ENCODE measurements at regions not wholly inside any gene's neighbourhood (a gene's known extent, or its start where the extent isn't known, plus 50 kb on each side); places are given as distances from the start of the nearest gene placed in this dataset.

DNA sequence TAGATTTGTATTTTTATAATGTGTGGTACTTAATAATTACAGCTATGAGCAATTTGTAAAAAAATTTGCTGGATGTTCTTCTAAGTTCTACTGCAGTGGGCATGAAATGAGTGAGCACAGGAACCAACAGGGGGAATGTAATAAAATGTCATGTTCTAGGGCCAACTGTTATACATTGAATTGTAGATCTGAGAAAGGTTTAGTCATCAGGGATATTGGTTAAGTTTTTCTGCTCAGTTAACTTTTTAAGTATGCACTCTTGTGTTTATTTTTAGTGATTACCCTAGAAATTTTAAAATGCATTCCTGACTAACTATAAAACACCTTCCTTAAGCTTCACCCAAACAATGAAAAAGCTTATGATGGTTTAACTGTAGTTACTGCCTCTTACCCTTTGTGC, 101.8 kb downstream of the CAND1 start:
- no peak for DNase-seq (ENCODE audit: low read depth)

DNA sequence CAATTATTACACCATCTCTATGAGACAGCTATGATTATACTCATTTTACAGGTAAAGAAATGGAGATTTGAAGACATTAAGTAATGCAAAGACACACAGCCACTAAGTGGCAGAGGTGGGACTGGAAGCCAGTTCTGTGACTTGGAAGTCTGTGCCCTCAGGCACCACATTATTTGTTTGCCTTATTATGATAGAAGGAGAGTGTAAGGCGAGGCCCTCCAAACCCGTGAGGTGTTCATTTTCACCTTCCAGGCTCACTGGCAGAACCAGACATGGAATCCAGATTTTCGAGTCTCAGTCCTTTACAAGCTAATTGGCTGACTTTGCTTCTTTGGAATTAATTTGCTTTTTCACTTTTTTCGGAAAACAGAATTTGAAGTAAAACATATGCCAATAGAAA, 107.9 kb downstream of the CAND1 start:
- DNase-seq (ENCODE audit: low read depth): no peak

DNA sequence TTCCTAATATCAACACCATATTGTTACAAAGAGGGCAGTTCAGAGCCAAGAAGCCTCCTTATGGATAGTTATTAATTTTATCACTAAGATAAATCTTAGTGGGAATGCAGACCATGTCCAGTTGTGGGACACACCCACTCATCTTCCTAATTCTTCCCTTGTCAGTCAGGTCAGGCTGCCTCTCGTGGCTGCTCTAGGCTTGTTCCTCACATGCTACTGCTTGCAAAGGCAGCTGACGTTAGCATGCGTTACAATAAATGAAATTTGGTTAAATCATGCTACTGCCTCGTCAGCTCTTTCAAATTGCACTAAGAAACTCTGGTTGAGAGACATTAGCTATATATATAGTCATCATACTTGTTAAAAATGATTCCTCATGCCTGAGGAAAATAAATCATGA, 108.4 kb downstream of the CAND1 start:
- DNase-seq (ENCODE audit: low read depth): no peak

DNA sequence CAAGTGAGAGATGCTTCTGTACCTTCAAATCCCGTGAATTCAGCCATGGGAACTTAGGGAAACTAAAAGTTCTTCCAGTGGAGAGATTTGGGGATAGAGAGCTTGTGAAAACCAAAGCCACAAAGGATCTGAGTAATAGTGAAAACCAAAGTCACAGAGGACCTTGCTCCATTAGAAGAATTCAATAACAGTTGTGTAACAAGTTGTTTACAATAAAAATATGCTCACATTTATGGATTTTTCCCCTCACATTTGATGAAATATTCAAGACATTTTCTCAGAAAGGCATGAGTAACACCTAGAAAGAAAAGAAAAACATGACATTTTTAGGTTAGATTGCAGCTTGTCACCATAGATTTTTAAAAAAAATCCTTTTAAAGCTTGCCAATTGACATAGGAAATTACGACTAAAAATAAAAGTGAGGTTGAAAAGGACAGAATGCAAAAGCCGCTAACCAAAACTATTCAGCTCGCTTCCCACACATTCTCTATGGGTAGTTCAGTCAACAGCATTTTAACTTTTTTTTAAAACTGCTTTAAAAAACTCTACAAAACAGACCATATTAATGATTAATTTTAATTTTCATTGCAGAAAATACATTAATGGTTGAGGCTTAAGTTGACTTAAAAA, 113.2 kb downstream of the CAND1 start:
- DNase-seq (ENCODE audit: low read depth): no peak

DNA sequence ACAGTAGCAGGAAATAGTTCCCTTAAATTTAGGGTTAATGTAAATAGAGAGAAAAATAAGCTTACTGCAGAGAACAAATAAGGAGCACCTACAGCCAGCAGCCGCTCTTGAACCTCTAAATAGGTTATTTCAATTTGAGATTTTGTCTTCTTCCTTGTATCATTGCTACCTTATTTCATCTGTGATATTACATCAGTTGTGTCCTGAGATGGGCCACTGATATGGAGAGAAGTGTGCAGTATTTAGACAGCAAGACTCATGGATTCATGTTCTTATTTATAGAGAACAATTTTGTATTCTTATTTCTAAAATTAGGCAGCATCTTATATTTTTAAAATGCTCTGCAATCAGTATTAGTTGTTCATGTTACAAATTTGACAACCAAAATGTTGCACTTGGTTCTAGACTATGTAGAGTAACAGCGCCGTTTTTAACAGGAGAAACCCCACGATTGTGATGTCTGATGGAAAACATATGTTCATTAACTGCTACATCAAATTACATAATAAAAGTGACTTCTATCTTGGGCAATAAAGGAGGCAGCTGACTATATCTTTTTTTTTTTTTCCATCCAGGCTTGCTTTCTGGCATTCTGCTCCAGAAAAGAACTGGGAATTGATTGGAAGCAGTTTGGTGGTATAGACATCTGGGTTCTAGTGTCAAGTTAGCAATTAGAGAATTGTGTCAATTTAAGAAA, 117.9 kb downstream of the CAND1 start:
- no peak for DNase-seq (ENCODE audit: low read depth)

DNA sequence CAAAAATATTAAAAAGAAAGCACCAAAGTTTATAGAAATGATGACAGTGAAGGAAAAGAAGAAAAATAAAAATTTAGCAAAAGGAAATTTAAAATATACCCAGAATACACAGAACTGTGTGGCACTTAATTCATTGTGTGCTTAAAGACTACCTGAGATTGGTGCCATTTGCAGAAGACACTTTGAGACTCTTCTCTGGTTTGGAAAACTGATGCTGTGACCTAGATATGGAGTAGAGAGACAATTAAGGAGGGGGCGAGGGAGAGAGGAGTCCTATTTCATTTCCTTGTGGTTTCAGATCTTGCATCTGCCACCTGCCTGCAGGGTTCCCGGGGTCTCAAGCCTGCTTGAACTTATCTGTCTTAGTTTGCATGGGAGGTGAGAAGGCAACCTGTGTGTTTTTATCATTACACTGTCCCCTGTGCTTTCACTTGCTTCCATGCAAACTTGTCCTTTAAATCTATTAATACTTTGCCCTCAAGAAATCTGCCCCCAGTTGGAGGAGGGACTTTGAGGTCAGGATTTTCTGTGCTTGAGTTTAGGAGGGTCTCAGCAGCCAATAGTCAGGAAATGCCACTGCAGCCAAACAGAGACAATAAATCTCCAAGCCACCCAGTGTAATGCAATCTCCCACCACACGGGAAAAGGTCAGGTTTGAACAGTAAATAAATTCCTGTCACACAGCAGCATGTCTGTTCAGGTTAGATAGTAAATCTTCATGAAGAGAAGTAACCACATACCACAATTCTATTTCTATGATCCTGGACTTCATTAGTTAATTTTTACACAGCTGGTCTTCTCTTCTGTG, 119.4 kb downstream of the CAND1 start:
- DNase-seq (ENCODE audit: low read depth): no peak

DNA sequence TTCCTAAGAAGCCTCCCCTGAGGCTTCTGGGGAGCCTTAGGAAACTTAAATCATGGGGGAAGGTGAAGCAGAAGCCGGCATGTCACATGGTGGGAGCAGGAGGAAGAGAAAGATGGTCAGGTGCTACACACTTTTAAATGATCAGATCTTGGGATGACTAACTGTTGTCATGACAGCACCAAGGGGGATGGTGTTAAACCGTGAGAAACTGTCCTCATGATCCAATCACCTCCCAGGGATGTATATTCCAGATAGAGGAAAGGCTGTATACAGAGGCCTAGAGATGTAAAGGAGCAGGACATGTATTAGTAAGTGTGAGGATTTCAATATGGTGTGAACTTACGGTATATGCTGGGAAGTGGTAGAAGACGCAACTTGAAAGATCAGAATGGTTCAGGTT, 121.1 kb downstream of the CAND1 start:
- no peak for DNase-seq (ENCODE audit: low read depth)

DNA sequence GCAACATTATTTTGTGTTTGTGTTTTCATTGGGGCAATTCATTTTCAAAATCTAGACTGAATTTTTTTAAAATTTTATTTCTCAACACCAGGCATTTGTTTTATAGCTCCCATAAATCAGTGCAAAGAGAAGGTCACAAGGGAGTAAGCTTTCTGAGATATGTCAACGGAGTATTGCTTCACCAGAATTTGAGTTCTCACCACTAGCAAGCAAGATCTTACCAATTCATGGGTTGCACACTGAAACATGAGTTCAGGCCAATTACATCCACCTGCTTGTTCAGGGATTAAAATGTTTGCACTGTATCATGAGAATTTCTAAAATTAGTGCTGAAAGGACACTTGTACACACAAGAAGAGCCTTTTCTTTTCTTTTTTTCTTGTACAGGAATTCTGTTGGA, 121.9 kb downstream of the CAND1 start:
- no peak for DNase-seq (ENCODE audit: low read depth)

DNA sequence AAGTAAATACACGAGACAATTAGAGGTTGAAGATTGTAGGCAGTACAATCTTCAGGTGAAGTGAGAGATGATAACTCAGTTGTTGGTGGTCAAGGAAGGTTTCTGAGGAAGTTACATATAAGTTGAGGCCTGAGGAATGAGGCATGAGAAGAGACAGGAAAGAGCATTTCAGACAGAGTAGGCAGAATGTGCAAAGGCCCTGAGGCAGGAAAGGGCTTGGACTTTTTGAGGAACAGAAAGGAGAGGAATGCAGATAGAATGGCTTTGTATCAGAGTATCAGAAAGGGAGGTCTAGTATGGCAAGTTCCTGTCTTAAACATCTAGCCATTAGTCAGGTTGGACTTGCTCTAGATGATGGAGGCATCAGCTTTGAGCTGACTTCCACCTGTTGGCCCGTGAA, 122.5 kb downstream of the CAND1 start:
- DNase-seq (ENCODE audit: low read depth): no peak

DNA sequence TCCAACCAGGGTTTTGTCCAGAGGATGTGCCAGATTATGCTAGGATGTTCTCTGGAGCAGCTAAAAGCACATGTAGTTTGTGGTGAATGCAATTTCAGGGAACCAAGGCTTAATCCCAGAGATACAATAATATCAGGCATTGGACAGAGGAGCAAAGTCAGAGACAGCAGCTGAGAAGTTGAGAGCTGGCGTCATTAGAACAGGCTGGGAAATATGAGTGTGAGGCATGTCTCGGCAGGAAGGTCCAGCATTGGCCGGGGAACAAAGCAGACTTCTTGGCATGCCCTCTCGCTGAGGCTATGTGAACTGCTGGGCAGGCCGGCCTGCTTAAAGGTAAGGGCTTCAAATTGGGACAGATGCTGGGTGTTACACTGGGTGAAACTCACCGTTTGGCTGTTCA, 125.4 kb downstream of the CAND1 start:
- no peak for DNase-seq (ENCODE audit: low read depth)

DNA sequence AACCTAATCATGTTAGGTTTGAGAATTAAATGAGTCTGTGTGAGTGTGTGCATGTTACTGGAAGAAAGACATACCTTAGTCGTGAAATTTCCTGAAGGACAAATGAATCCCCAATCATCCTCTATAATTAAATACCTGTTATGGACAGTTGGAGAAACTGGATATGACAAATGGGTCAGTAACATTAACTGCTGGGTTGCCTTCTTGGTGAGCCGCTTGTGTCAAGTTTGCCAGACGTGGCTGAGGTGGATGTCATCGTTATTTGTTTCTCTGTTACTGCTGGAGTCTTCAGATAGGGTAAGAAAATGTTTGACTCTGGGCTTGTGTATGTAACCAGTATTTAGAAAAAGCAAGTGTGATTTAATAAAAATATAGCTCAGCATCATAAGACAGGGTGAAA, 131.6 kb downstream of the CAND1 start:
- no peak for DNase-seq (ENCODE audit: low read depth)

DNA sequence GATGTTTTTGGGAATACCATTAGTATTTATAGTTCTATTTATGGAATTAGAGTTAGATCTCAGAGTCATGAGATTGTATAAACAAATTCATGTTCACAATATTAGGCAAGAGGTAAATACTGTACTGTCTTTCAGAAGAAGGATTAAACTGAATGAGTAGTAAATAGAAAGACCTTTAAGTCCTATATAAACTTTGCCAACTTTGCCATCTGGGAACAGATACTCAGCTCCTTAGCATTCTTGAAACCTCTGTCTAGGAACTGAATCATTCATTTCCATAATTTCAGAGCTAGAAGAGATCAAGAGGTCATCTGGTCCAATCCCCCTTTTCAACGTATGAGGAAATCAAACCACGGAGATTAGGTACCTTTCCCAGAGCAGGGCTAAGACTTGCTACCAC, 141.1 kb downstream of the CAND1 start:
- no peak for DNase-seq (ENCODE audit: low read depth)

DNA sequence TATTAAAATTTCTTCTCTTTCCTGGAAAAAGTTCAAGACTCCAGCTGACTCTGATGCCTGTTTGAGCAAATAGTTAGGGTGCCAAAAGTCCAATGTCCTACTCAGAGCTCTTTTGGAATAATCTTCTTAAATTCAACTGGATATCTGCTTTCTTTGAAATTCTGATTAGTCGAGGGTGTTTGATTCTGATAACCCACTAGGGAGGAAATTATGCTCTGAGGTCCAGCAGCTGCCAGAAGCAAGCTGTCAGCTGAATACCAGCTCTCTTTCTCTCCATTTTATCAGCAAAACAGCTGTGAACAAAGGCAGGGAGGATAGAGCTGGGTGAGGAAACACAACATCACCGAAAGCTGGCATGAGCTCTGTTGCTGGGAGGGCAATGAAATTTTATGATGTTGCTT, 141.5 kb downstream of the CAND1 start:
- no peak for DNase-seq (ENCODE audit: low read depth)

DNA sequence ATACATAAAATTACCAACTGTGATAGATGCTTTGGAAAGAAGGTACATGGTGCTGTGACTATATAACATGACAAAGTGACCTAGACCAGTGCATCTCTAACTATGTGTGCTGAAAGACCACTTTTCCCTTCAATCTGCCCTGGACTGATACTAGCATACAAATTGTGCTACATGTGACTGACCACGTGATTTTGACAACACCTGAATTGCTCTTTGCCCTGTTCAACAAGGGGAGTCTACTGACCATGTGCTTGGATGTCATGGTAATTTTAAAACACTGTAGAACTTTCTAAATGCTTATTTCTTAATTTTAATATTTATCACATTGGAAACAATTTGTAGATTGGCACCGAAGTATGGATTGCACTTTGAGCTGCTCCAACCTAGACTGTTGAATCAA, 142.4 kb downstream of the CAND1 start:
- DNase-seq (ENCODE audit: low read depth): no peak

DNA sequence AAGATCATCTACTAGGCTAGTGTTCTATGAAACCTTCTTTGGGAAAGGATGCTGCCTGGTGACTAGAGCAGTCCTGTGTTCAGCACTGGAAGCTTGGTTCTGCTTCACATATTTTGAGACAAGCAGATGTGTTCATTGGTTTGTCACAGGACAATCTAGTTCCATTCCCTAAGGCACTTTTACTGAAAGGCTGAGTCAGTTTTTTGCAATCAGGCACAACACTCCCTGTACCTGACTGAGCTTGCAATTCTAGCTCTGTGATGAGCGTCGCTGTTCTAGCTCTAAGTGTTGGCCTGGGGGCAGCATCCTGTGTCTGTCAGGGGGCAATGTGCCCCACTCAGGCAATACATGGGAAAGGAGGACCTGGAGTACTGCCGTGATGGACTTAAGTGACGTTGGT, 144.4 kb downstream of the CAND1 start:
- no peak for DNase-seq (ENCODE audit: low read depth)

DNA sequence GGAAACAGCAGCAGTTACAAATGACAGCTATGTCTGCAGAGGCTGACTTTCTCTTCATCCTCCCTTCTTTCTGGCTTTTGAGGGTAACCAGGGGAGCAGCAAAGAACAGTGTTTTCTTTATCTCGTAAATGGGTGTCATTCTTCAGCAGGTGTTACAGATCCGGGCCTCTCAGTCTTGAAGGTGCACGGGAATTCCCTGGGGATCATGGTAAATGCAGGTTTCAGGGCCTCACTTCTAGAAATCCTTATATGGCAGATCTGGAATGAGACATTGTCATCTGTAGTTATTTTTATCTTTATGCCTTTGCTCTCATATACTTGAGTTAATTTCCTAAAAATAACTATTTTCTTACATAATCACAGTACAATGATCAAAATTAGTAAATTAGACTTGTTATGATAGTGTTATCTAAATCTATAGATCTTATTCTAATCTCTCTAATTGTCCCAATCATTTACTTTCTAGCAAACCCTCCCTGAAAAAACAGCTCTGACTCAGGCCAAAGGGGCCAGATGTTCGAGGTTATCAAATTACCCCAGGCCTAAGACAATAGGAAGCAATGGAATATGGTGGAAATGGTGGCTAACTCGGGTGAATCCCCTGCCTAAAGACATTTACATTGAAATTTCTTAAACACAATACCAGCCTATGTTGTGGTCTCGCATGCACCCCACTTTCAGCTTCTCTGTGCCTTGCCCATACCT, 145.0 kb downstream of the CAND1 start:
- DNase-seq (ENCODE audit: low read depth): no peak

DNA sequence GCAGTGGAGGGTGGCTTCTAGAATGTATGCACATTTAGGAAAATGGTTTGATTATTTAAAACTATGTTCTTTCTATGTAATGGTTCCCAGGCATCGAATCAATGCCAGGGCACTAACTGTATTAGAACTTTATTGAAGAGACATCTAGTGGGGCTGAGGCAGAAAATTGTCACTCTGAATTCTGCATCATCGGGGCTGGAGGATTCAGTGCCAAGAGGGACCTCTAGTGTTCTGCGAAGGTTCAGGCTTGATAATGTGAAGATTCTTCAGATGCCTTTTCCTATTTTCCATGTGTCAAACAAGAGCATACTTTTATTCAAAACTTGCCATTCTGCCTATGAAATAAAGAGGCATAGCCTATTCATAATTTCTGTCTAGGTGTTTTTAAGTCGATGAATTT, 146.3 kb downstream of the CAND1 start:
- no peak for DNase-seq (ENCODE audit: low read depth)

DNA sequence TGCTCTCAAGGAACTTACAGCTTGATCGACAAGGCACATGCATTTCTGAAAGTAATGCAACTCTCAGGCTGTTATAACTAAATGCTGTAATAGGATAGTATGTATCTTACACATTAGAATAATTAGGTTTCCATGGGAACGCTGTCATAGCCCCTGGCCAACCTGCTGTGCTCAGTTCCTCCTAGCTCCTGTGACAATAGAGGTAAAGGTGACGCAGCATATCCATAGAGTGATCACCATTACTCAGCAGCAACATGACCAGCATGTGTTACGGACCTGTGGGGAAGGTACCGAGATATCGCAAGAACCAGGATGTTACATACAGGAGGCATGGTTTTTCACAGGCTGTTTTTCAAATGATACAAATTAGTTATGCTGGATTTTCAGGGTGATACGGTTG, 150.7 kb downstream of the CAND1 start:
- no peak for DNase-seq (ENCODE audit: low read depth)

DNA sequence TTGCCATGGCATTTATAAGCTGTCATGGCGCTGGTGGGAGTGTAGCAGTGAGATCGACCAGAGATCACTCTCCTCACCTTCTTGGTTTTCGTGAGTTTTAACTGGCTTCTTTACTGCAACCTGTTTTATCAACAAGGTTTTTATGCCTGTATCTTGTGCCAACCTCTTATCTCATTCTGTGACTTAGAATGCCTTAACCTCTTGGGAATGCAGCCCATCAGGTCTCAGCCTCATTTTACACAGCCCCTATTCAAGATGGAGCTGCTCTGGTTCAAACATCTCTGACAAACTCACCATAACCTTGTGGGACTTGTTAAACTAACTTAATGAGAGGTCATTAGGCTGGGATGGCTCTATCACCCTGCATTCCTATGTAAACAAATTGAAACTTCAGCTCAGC, 151.3 kb downstream of the CAND1 start:
- DNase-seq (ENCODE audit: low read depth): no peak

DNA sequence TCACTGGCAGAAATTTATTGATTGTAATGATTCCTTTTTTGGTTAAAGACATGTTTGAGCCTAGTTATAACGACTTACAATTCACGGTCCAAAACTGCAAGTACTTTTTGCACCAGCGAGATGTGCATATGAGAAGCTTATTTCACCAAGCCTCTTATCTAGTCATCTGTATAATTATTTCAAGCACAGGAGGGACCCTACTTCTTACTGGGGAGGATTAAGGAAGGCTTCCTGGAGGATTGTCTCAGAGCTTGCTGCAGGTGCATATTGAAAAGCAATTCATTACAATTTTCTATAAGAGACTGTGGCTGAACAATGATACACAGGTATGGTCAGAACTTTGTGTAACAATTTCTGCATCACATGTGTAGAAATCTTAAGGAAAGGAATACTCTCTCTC, 152.9 kb downstream of the CAND1 start:
- DNase-seq (ENCODE audit: low read depth): no peak

DNA sequence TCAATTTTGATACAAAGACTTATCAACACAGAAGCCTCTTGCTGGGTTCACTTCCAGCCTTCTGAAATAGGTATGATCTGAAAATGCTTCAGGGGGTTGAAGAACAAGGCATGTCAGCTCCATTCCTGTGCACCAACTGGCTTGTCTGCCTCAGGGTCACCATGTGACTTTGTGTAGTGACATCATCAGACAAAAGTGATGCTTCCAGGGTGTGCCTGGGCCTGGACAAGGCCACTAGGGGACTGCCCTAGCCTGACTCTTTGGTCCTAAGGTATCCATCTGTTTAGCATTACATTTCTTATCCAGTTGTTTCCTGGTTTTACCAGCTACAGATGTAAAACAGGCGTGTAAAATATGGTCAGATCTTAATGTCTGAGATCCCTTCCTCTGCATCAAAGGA, 155.6 kb downstream of the CAND1 start:
- no peak for DNase-seq (ENCODE audit: low read depth)

DNA sequence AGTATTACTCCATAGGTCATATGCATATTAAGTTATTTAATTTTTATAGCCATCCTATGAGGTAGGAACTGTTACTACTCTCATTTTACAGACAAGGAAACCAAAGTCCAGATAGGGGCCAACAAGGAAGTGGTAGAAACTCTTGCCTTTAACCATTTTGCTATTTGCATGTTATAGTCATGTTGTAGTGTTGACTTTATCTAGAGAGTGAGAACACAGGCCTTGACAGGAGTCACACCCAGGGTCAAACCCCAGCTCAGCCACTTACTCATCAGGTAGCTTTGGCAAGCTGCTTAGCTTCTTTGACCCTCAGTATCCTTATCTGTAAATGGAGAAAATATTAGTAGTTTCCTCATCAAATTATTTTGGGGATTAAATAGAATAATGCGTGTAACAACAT, 156.2 kb downstream of the CAND1 start:
- no peak for DNase-seq (ENCODE audit: low read depth)

DNA sequence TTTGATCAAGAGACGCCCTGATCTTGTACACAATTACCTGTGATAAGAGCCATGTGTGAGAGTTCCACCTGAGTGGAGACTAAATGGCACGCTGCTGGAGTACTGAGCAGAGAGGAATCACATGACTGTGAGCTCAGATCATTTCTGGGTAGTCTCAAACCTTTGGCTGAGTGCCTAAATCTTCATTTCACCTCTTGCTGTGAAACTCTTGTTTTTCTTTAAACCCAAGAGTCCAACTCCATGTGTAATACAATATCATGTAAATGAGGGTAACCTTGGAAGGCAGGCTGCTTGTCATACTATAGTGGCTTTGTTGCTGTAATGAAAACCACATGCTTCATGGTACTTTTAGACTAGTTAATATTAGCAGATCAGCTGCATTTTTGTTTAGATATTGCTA, 156.9 kb downstream of the CAND1 start:
- DNase-seq (ENCODE audit: low read depth): no peak
